H9 (cell line): ENCODE measurements at regions not wholly inside any gene's neighbourhood (a gene's known extent, or its start where the extent isn't known, plus 50 kb on each side); places are given as distances from the start of the nearest gene placed in this dataset.

Experiments
- DNase-seq: peaks from one replicate; pipeline ENCODE4 v3.0.0-alpha.2; 2017
- H2AFZ ChIP-seq: one replicate; pipeline ENCODE4 v1.6.1; 2013; ENCODE audit warnings: mild to moderate bottlenecking, low read length, control low read depth, moderate library complexity
- H2AK5ac ChIP-seq: 2 replicates; pipeline ENCODE4 v1.6.1; 2013; ENCODE audit warnings: low read length, control low read depth, mixed read lengths; ENCODE audit not compliant: insufficient read length
- H2BK120ac ChIP-seq: one replicate; pipeline ENCODE4 v1.6.1; 2013; ENCODE audit warnings: low read depth, mild to moderate bottlenecking, low read length, control low read depth, inconsistent platforms; ENCODE audit not compliant: poor library complexity, severe bottlenecking
- H2BK12ac ChIP-seq: 2 replicates; pipeline ENCODE4 v1.6.1; 2013; ENCODE audit warnings: low read length, control low read depth, mixed read lengths, low read depth; ENCODE audit not compliant: insufficient read length
- H2BK15ac ChIP-seq: 2 replicates; pipeline ENCODE4 v1.6.1; 2013; ENCODE audit warnings: low read depth, low read length, control low read depth
- H2BK20ac ChIP-seq: one replicate; pipeline ENCODE4 v1.6.1; 2013; ENCODE audit warnings: low read depth, mild to moderate bottlenecking, low read length, control low read depth, inconsistent platforms; ENCODE audit not compliant: poor library complexity, severe bottlenecking
- H2BK5ac ChIP-seq: 2 replicates; pipeline ENCODE4 v1.6.1; 2013; ENCODE audit warnings: low read length, control low read depth, mixed read lengths; ENCODE audit not compliant: insufficient read length
- H3K14ac ChIP-seq: 2 replicates; pipeline ENCODE4 v1.6.1; 2013; ENCODE audit warnings: low read length, control low read depth; ENCODE audit not compliant: insufficient read depth
- H3K18ac ChIP-seq: 2 replicates; pipeline ENCODE4 v1.6.1; 2013; ENCODE audit warnings: low read depth, mild to moderate bottlenecking, mixed read lengths, low read length, control low read depth; ENCODE audit not compliant: insufficient read length
- H3K23ac ChIP-seq: 2 replicates; pipeline ENCODE4 v1.6.1; 2013; ENCODE audit warnings: low read length, control low read depth, mixed read lengths, low read depth; ENCODE audit not compliant: insufficient read length
- H3K23me2 ChIP-seq: 2 replicates; pipeline ENCODE4 v1.6.1; 2013; ENCODE audit warnings: low read depth, mild to moderate bottlenecking, mixed read lengths, low read length, control low read depth; ENCODE audit not compliant: insufficient read length, poor library complexity, severe bottlenecking
- H3K27ac ChIP-seq: 2 replicates; pipeline ENCODE4 v1.5.1; 2013; ENCODE audit warnings: low read length, control low read depth, mixed read lengths, low read depth; ENCODE audit not compliant: insufficient read length
- H3K27me3 ChIP-seq: 2 replicates; pipeline ENCODE4 v1.6.1; 2013; ENCODE audit warnings: low read length, control low read depth, inconsistent platforms; ENCODE audit not compliant: insufficient read depth
- H3K4ac ChIP-seq: 2 replicates; pipeline ENCODE4 v1.6.1; 2013; ENCODE audit warnings: low read depth, mild to moderate bottlenecking, control low read depth, inconsistent platforms, low read length, moderate library complexity
- H3K4me1 ChIP-seq: 2 replicates; pipeline ENCODE4 v1.6.1; 2013; ENCODE audit warnings: low read length, control low read depth, inconsistent platforms; ENCODE audit not compliant: insufficient read depth
- H3K4me2 ChIP-seq: 2 replicates; pipeline ENCODE4 v1.6.1; 2013; ENCODE audit warnings: low read length, control low read depth, mixed read lengths; ENCODE audit not compliant: insufficient read length, insufficient read depth
- H3K56ac ChIP-seq: 2 replicates; pipeline ENCODE4 v1.6.1; 2013; ENCODE audit warnings: low read depth, mild to moderate bottlenecking, mixed read lengths, low read length, control low read depth; ENCODE audit not compliant: insufficient read length
- H3K79me1 ChIP-seq: 2 replicates; pipeline ENCODE4 v1.6.1; 2013; ENCODE audit warnings: low read depth, mild to moderate bottlenecking, moderate library complexity, low read length, control low read depth, inconsistent platforms; ENCODE audit not compliant: insufficient read depth, poor library complexity, severe bottlenecking
- H3K79me2 ChIP-seq: 2 replicates; pipeline ENCODE4 v1.6.1; 2013; ENCODE audit warnings: low read length, control low read depth, inconsistent platforms; ENCODE audit not compliant: insufficient read depth
- H3K9ac ChIP-seq: 2 replicates; pipeline ENCODE4 v1.6.1; 2013; ENCODE audit warnings: low read length, control low read depth, mixed read lengths; ENCODE audit not compliant: insufficient read length; ENCODE audit errors: extremely low read depth
- H3K9me3 ChIP-seq: one replicate; pipeline ENCODE4 v1.6.1; 2013; ENCODE audit warnings: low read depth, low read length, inconsistent platforms; ENCODE audit not compliant: control insufficient read depth
- H3T11ph ChIP-seq: one replicate; pipeline ENCODE4 v1.6.1; 2013; ENCODE audit warnings: mild to moderate bottlenecking, low read length, control low read depth, inconsistent platforms
- H4K20me1 ChIP-seq: one replicate; pipeline ENCODE4 v1.6.1; 2013; ENCODE audit not compliant: control insufficient read depth, insufficient read length, insufficient read depth
- H4K5ac ChIP-seq: 2 replicates; pipeline ENCODE4 v1.6.1; 2013; ENCODE audit warnings: low read depth, mild to moderate bottlenecking, mixed read lengths, low read length, control low read depth; ENCODE audit not compliant: insufficient read length
- H4K8ac ChIP-seq: replicated peaks from 2 replicates; pipeline ENCODE4 v1.6.1; 2013; ENCODE audit warnings: low read length, control low read depth, mixed read lengths, low read depth; ENCODE audit not compliant: insufficient read length
- H4K91ac ChIP-seq: 2 replicates; pipeline ENCODE4 v1.6.1; 2013; ENCODE audit warnings: low read depth, mild to moderate bottlenecking, moderate library complexity, mixed read lengths, low read length, control low read depth; ENCODE audit not compliant: insufficient read length
- H3K27ac Mint-ChIP-seq, 3 experiments: 2 replicates in 2 of 3; 3 replicates in 1 of 3; pipeline ENCODE4 v1.8.0; 2020 to 2021; ENCODE audit warnings: mixed read lengths in 3 of 3, mild to moderate bottlenecking in 1 of 3, moderate library complexity in 1 of 3
- H3K27me3 Mint-ChIP-seq: 2 replicates; pipeline ENCODE4 v1.8.0; 2021; ENCODE audit warnings: low read depth, mild to moderate bottlenecking, moderate library complexity, mixed read lengths
- H3K36me3 Mint-ChIP-seq, 3 experiments: 2 replicates in 2 of 3; 3 replicates in 1 of 3; pipeline ENCODE4 v1.8.0; 2020 to 2021; ENCODE audit warnings: low read depth in 3 of 3, mixed read lengths in 3 of 3; ENCODE audit not compliant: insufficient read depth in 1 of 3
- H3K4me1 Mint-ChIP-seq, 2 experiments: 2 replicates each; pipeline ENCODE4 v1.8.0; 2020; ENCODE audit warnings: mixed read lengths in 2 of 2
- H3K4me3 Mint-ChIP-seq, 2 experiments: 2 replicates in 1 of 2; 3 replicates in 1 of 2; pipeline ENCODE4 v1.8.0; 2020 to 2021; ENCODE audit warnings: mild to moderate bottlenecking in 2 of 2, mixed read lengths in 2 of 2, moderate library complexity in 1 of 2
- H3K9me3 Mint-ChIP-seq, 2 experiments: 2 replicates in 1 of 2; 3 replicates in 1 of 2; pipeline ENCODE4 v1.8.0; 2020; ENCODE audit warnings: mild to moderate bottlenecking in 2 of 2, mixed read lengths in 2 of 2, moderate library complexity in 1 of 2
- WGBS: extraction: QIAGEN DNeasy Blood & Tissue Kit; methylation state at CpG from one replicate; pipeline ENCODE4 v1.1.7; 2013; ENCODE audit warnings: missing lambda C conversion rate, low lambda C conversion rate, mixed read lengths; ENCODE audit not compliant: insufficient read length; ENCODE audit errors: extremely low coverage; 5-methylcytosine and 5-hydroxymethylcytosine counted together
- TF ChIP-seq, protein P1 (sequence below): fragments of 200-600 bp; sonication (generic); conservative IDR thresholded peaks from 3 replicates; pipeline ENCODE4 v1.8.0; 2021; ENCODE audit warnings: antibody characterized with exemption, mild to moderate bottlenecking

DNA sequence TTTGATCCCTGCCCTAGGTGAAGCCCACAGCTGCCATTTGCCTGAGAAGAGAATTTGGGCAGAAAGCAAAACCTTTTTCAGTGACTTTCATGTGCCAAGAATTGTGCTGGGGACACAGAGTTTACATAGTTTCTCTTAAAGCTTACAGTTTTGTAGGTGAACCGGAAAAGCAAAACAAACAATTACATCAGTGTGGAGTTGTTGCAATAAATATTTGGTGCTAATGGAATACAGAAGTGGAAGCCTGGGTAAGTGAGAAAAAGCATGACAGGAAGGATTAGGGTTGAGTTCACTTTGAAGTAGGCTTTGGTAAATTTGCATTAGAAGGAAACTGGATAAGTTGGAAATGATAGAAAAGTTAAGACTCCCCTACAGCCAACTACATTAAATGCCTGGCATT lies 82.7 kb downstream of the RASSF10 start:
- no peak overlapping the region for H3K18ac ChIP-seq
- no peaks in the 10 kb centered on the region for H3K27me3 ChIP-seq
- peaks cover 11% of the 10 kb centered on the region in 2 experiments for H3K4me1 Mint-ChIP-seq
- H2BK120ac ChIP-seq, result no peak overlapping the region
- H3K4me1 ChIP-seq, result no peaks in the 10 kb centered on the region
- no peak overlapping the region for H2AK5ac ChIP-seq
- H3K9ac ChIP-seq, result no peak overlapping the region
- H3K4me3 Mint-ChIP-seq, result no peak overlapping the region
- H4K91ac ChIP-seq, result no peak overlapping the region
- H3K27ac ChIP-seq, result no peak overlapping the region
- no peak overlapping the region for H3K14ac ChIP-seq
- H3K27ac Mint-ChIP-seq, result no peak overlapping the region; a peak in 1 of 7 replicates
- no peak overlapping the region for H4K5ac ChIP-seq
- no peak overlapping the region for H3K4me2 ChIP-seq
- no peak overlapping the region for H2BK12ac ChIP-seq
- H3K56ac ChIP-seq, result no peak overlapping the region
- H3K4ac ChIP-seq, result no peak overlapping the region
- no peaks in the 10 kb centered on the region for H3K9me3 ChIP-seq
- no peak overlapping the region for H2AFZ ChIP-seq
- no peaks in the 10 kb centered on the region for H3K79me1 ChIP-seq
- TF ChIP-seq, protein P1, sequence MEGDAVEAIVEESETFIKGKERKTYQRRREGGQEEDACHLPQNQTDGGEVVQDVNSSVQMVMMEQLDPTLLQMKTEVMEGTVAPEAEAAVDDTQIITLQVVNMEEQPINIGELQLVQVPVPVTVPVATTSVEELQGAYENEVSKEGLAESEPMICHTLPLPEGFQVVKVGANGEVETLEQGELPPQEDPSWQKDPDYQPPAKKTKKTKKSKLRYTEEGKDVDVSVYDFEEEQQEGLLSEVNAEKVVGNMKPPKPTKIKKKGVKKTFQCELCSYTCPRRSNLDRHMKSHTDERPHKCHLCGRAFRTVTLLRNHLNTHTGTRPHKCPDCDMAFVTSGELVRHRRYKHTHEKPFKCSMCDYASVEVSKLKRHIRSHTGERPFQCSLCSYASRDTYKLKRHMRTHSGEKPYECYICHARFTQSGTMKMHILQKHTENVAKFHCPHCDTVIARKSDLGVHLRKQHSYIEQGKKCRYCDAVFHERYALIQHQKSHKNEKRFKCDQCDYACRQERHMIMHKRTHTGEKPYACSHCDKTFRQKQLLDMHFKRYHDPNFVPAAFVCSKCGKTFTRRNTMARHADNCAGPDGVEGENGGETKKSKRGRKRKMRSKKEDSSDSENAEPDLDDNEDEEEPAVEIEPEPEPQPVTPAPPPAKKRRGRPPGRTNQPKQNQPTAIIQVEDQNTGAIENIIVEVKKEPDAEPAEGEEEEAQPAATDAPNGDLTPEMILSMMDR, result no peak
- peaks cover 3% of the 10 kb centered on the region for H3K27me3 Mint-ChIP-seq
- H2BK15ac ChIP-seq, result no peak overlapping the region
- no peaks in the 10 kb centered on the region for H4K20me1 ChIP-seq
- peaks cover 0 to 4% (median 1%) of the 10 kb centered on the region in 3 experiments; a peak in 5 of 7 replicates for H3K36me3 Mint-ChIP-seq
- H2BK20ac ChIP-seq, result no peak overlapping the region
- no peak overlapping the region for H3K23ac ChIP-seq
- H3K23me2 ChIP-seq, result no peaks in the 10 kb centered on the region
- WGBS, result no CpG with 5 or more reads among the region's 1 CpG
- H3K79me2 ChIP-seq, result no peaks in the 10 kb centered on the region
- H3K9me3 Mint-ChIP-seq, result peaks cover 8 to 18% of the 10 kb centered on the region in 2 experiments; a peak in 4 of 5 replicates
- DNase-seq, result no peak
- H3T11ph ChIP-seq, result no peak overlapping the region
- H4K8ac ChIP-seq, result no peak overlapping the region
- no peak overlapping the region for H2BK5ac ChIP-seq
